K562 (cell line): ENCODE measurements at regions not wholly inside any gene's neighbourhood (a gene's known extent, or its start where the extent isn't known, plus 50 kb on each side); places are given as distances from the start of the nearest gene placed in this dataset.

Experiments used
- ATAC-seq: fragments of 200-7000 bp; cut with Tn5 transposase; 3 replicates; pipeline ENCODE4 v1.9.1; 2020; ENCODE audit warnings: moderate library complexity
- BruUV-seq: library from RNA; stranded (reverse); fragments of 400-500 nt; replicated peaks from 2 replicates; lab custom pipeline; 2021; lab: Mats Ljungman, UMichigan
- CTCF ChIA-PET: fragments of 300-600 bp; formaldehyde crosslinking; extraction: SDS; loops from one replicate; lab custom pipeline; 2021; ENCODE audit warnings: low intra/inter-chr PET ratio; lab: Yijun Ruan, JAX
- POLR2A ChIA-PET: fragments of 300-600, 350-650 bp; sonication (Branson Sonifier 250); formaldehyde crosslinking; extraction: SDS; loops from one replicate; lab custom pipeline; 2021; ENCODE audit warnings: antibody characterized with exemption, inconsistent platforms; lab: Yijun Ruan, JAX
- DNase-seq, 4 experiments: peaks; one replicate each; pipeline versions ENCODE4 v3.0.0 to v3.0.0-alpha.2; 2011 to 2018; ENCODE audit warnings: low spot score in 3 of 4, mixed read lengths in 3 of 4; ENCODE audit errors: extremely low read depth in 1 of 4
- FAIRE-seq: peaks from 2 replicates; lab custom pipeline; 2011; peaks lifted over from hg19 to GRCh38; lab: Jason Lieb, UNC
- H2AFZ ChIP-seq: 2 replicates; pipeline ENCODE4 v1.6.0; 2011; ENCODE audit warnings: low read depth, low read length, control low read depth, inconsistent platforms
- H3K27ac ChIP-seq: fragments of 200-600 bp; 3 replicates; pipeline ENCODE4 v1.8.0; 2011; ENCODE audit warnings: low read depth, mild to moderate bottlenecking, control low read depth, inconsistent platforms, low read length, moderate library complexity, mixed read lengths; ENCODE audit errors: extremely low read depth
- H3K27me3 ChIP-seq, 2 experiments: fragments of 300-600 bp in 1 of 2; 2 replicates in 1 of 2; 3 replicates in 1 of 2; pipeline versions ENCODE4 v1.6.0 to v1.8.0; 2011; ENCODE audit warnings: inconsistent platforms in 2 of 2, low read length in 2 of 2, mild to moderate bottlenecking in 1 of 2, mixed read lengths in 1 of 2, moderate library complexity in 1 of 2; ENCODE audit not compliant: control insufficient read depth in 2 of 2, insufficient read depth in 2 of 2
- H3K36me3 ChIP-seq: fragments of 300-600 bp; 3 replicates; pipeline ENCODE4 v1.8.0; 2011; ENCODE audit warnings: mild to moderate bottlenecking, low read length, inconsistent platforms; ENCODE audit not compliant: control insufficient read depth, insufficient read depth
- H3K4me1 ChIP-seq, 2 experiments: fragments of 200-600 bp in 1 of 2; replicated peaks in 1 of 2; 2 replicates in 1 of 2; 3 replicates in 1 of 2; pipeline versions ENCODE4 v1.5.1 to v1.8.0; 2011; ENCODE audit warnings: inconsistent platforms in 2 of 2, low read length in 2 of 2, mild to moderate bottlenecking in 1 of 2, mixed read lengths in 1 of 2, moderate library complexity in 1 of 2; ENCODE audit not compliant: control insufficient read depth in 2 of 2, insufficient read depth in 2 of 2
- H3K4me2 ChIP-seq: 2 replicates; pipeline ENCODE4 v1.6.1; 2011; ENCODE audit warnings: low read length, control low read depth, inconsistent platforms, mixed read lengths; ENCODE audit not compliant: insufficient read depth
- H3K4me3 ChIP-seq: fragments of 200-600 bp; sonication (generic), shearing (Covaris generic); 2 replicates; pipeline ENCODE4 v1.5.1; 2016; ENCODE audit warnings: control low read depth, inconsistent platforms
- H3K79me2 ChIP-seq: fragments of 200-600 bp; 3 replicates; pipeline ENCODE4 v1.8.0; 2011; ENCODE audit warnings: low read length, inconsistent platforms; ENCODE audit not compliant: control insufficient read depth, insufficient read depth
- H3K9ac ChIP-seq, 2 experiments: 2 replicates each; pipeline versions ENCODE4 v1.6.0 to v1.6.1; 2011; ENCODE audit warnings: low read depth in 2 of 2, low read length in 2 of 2, control low read depth in 1 of 2, inconsistent platforms in 1 of 2, mild to moderate bottlenecking in 1 of 2, mixed read lengths in 1 of 2; ENCODE audit not compliant: insufficient read depth in 1 of 2
- H3K9me1 ChIP-seq: one replicate; pipeline ENCODE4 v1.6.0; 2011; ENCODE audit warnings: inconsistent platforms, mild to moderate bottlenecking, low read length, moderate library complexity; ENCODE audit not compliant: control insufficient read depth, insufficient read depth
- H3K9me3 ChIP-seq: replicated peaks from 2 replicates; pipeline ENCODE4 v1.5.1; 2011; ENCODE audit warnings: low read depth, low read length, inconsistent platforms; ENCODE audit not compliant: control insufficient read depth, insufficient read depth
- H4K20me1 ChIP-seq: replicated peaks from 2 replicates; pipeline ENCODE4 v1.6.1; 2011; ENCODE audit warnings: low read length, inconsistent platforms, mixed read lengths; ENCODE audit not compliant: control insufficient read depth, insufficient read depth
- CBFB ChIP-seq: sonication (generic); formaldehyde crosslinking; IDR thresholded peaks from 2 replicates; pipeline ENCODE4 v1.4.0; 2020; ENCODE audit warnings: mild to moderate bottlenecking, missing genetic modification reagents
- CREB3L1 ChIP-seq: fragments of 450-650 bp; IDR thresholded peaks from 2 replicates; pipeline ENCODE4 v1.6.1; 2014; ENCODE audit warnings: low read depth, mild to moderate bottlenecking, moderate library complexity, borderline replicate concordance
- CUX1 ChIP-seq: fragments of 200-800 bp; sonication (Bioruptor generic); IDR thresholded peaks from 2 replicates; pipeline ENCODE4 v1.6.1; 2016; ENCODE audit warnings: missing genetic modification characterization, missing compliant biosample characterization
- DACH1 ChIP-seq: fragments of 450-650 bp; IDR thresholded peaks from 2 replicates; pipeline ENCODE4 v1.6.1; 2018; ENCODE audit not compliant: partially characterized antibody
- MAFG ChIP-seq: fragments of 450-650 bp; conservative IDR thresholded peaks from 2 replicates; pipeline ENCODE4 v1.6.1; 2016; ENCODE audit warnings: missing genetic modification characterization, missing compliant biosample characterization
- MYC ChIP-seq, 2 experiments: fragments of 250-450 bp in 1 of 2; sonication (Bioruptor Pico) in 1 of 2; IDR thresholded peaks; 2 replicates each; pipeline versions ENCODE4 v1.5.1 to v1.6.1; 2012 to 2021; ENCODE audit warnings: low read depth in 2 of 2, borderline replicate concordance in 1 of 2, improper control_type of control experiment in 1 of 2, low read length in 1 of 2, mild to moderate bottlenecking in 1 of 2, moderate library complexity in 1 of 2
- NFE2 ChIP-seq: IDR thresholded peaks from 2 replicates; pipeline ENCODE4 v1.6.1; 2014; ENCODE audit warnings: antibody characterized with exemption, low read depth
- PTRF ChIP-seq: fragments of 450-650 bp; IDR thresholded peaks from 2 replicates; pipeline ENCODE4 v1.6.1; 2016; ENCODE audit warnings: mild to moderate bottlenecking, missing genetic modification characterization, missing compliant biosample characterization
- RCOR1 ChIP-seq, 2 experiments: IDR thresholded peaks; 2 replicates each; pipeline ENCODE4 v1.6.1; 2012; ENCODE audit warnings: low read depth in 2 of 2, low read length in 2 of 2, borderline replicate concordance in 1 of 2, improper control_type of control experiment in 1 of 2
- ZNF668 ChIP-seq: fragments of 250-450 bp; sonication (Bioruptor Pico); IDR thresholded peaks from 2 replicates; pipeline ENCODE4 v1.8.0; 2022; ENCODE audit warnings: mild to moderate bottlenecking, inconsistent platforms
- ZNF778 ChIP-seq: fragments of 450-650 bp; formaldehyde crosslinking; IDR thresholded peaks from 2 replicates; pipeline ENCODE4 v1.4.0; 2020; ENCODE audit warnings: mild to moderate bottlenecking, moderate library complexity
- WGBS: fragments of 100-300 bp; shearing (Covaris generic); methylation state at CpG from one replicate; pipeline ENCODE4 v1.1.6; 2016; ENCODE audit warnings: low coverage, mixed read lengths; ENCODE audit not compliant: insufficient coverage; ENCODE audit errors: missing lambda C conversion rate; 5-methylcytosine and 5-hydroxymethylcytosine counted together
- in situ Hi-C: fragments of 300-500 bp; cut with MboI; formaldehyde crosslinking; loops from 4 replicates; pipeline ENCODE4 v1.15.0; 2018; ENCODE audit warnings: inconsistent platforms, mixed read lengths
- intact Hi-C: fragments of 100-400 bp; cut with micrococcal nuclease; formaldehyde crosslinking; loops from 2 replicates; pipeline ENCODE4 v1.14.2; 2022

- H3K4me1 ChIP-seq: peaks cover 1 to 6% of the 10 kb centered on the region in 2 experiments; a peak in 4 of 5 replicates
- intact Hi-C loops: no loop called here
- POLR2A ChIA-PET: no interaction called here
Measured at GRCh38 chr5:136636001-136636400, 270.7 kb upstream of the TRPC7 start.

GRCh38 chr5:136631186-136631585, 265.8 kb upstream of the TRPC7 start:
- in situ Hi-C loops (no loop called here), intact Hi-C loops (no loop called here)
- H3K27me3 ChIP-seq: peaks cover 0 to 6% of the 10 kb centered on the region in 2 experiments; a peak in 1 of 5 replicates
- no TSS peak for BruUV-seq
- no peaks in the 10 kb centered on the region for H3K9me3 ChIP-seq
- POLR2A ChIA-PET: interaction anchor here (1.0 to 1.2 kb wide), 2 partner anchors 8 to 9 kb away, joined by 4 to 5 read pairs; no protein-coding TSS in a partner anchor
- H2AFZ ChIP-seq: no peak overlapping the region
- 0% methylated on average over 1 of the region's 1 CpG for WGBS
- ATAC-seq (no peak), DNase-seq (peak in 2 of 4 experiments; percentile 9 to 16), FAIRE-seq (no peak)
- H3K9me1 ChIP-seq: no peaks in the 10 kb centered on the region
- no peak overlapping the region; a peak in 1 of 4 replicates for H3K9ac ChIP-seq
- H3K36me3 ChIP-seq: no peaks in the 10 kb centered on the region
- CTCF ChIA-PET: no interaction called here
- peaks cover 3 to 8% of the 10 kb centered on the region in 2 experiments; a peak in 4 of 5 replicates for H3K4me1 ChIP-seq
- H4K20me1 ChIP-seq: peaks cover 6% of the 10 kb centered on the region
- no peak overlapping the region for H3K4me3 ChIP-seq
- H3K79me2 ChIP-seq: no peaks in the 10 kb centered on the region
- no peak overlapping the region for H3K27ac ChIP-seq
- H3K4me2 ChIP-seq: no peak overlapping the region
- peak; percentile 89 for TF ChIP-seq NFE2
- peak; percentile 61 for TF ChIP-seq MAFG (tag)
- no peak for TF ChIP-seq ZNF778 (CRISPR knock-in tag)
- no peak for TF ChIP-seq CUX1 (CRISPR knock-in tag)
- no peak for TF ChIP-seq PTRF (tag)
- no peak for TF ChIP-seq CREB3L1
- peak in 1 of 2 experiments; percentile 45; a peak in 1 of 4 replicates for TF ChIP-seq RCOR1 (IDR thresholded peaks at IDR 0.05; ENCODE audit: borderline replicate concordance in 1 of 2, low read depth in 2 of 2, low read length in 2 of 2)

More at GRCh38 chr5:136636001-136636400, 270.7 kb upstream of the TRPC7 start:
- DNase-seq: no peak
- no peak overlapping the region for H3K4me2 ChIP-seq
- no peaks in the 10 kb centered on the region for H3K36me3 ChIP-seq
- no peak overlapping the region for H2AFZ ChIP-seq
- no peaks in the 10 kb centered on the region for H3K9me3 ChIP-seq
- TF ChIP-seq ZNF668 (CRISPR knock-in tag): no peak
- TF ChIP-seq CBFB (CRISPR knock-in tag): no peak
- no peak for TF ChIP-seq MYC (IDR thresholded peaks at IDR 0.05; ENCODE audit: low read depth, low read length)
- TF ChIP-seq MYC (CRISPR knock-in tag; IDR thresholded peaks at IDR 0.05; ENCODE audit: borderline replicate concordance, low read depth): no peak
- TF ChIP-seq DACH1: no peak
- FAIRE-seq: no peak
- H4K20me1 ChIP-seq: peaks cover 3% of the 10 kb centered on the region
- in situ Hi-C loops: no loop called here
- ATAC-seq: no peak
- H3K4me3 ChIP-seq: no peak overlapping the region
- no peaks in the 10 kb centered on the region for H3K9me1 ChIP-seq
- BruUV-seq: no TSS peak
- no peaks in the 10 kb centered on the region for H3K79me2 ChIP-seq
- CTCF ChIA-PET: no interaction called here
- 17% methylated on average over 1 of the region's 1 CpG for WGBS
- peaks cover 0 to 2% of the 10 kb centered on the region in 2 experiments; a peak in 1 of 5 replicates for H3K27me3 ChIP-seq
- no peak overlapping the region for H3K27ac ChIP-seq
- H3K9ac ChIP-seq: no peak overlapping the region
